HCT116 (cell line): ENCODE measurements at regions not wholly inside any gene's neighbourhood (a gene's known extent, or its start where the extent isn't known, plus 50 kb on each side); places are given as distances from the start of the nearest gene placed in this dataset.
"Not testable (repeated sequence)": the region's sequence is repeated elsewhere in the genome, so short reads cannot be mapped to it uniquely, and the experiment has no call there.

Experiments used
- CTCF ChIP-seq, 3 experiments: fragments of 200-600 bp in 1 of 3; sonication (generic) in 1 of 3; IDR thresholded peaks in 2 of 3; conservative IDR thresholded peaks in 1 of 3; 2 replicates each; pipeline ENCODE4 v1.5.1; 2012 to 2017; ENCODE audit warnings: low read depth in 2 of 3, low read length in 2 of 3, antibody characterized with exemption in 1 of 3, borderline replicate concordance in 1 of 3, control low read depth in 1 of 3, mild to moderate bottlenecking in 1 of 3, mixed read lengths in 1 of 3, mixed run types in 1 of 3, moderate library complexity in 1 of 3; ENCODE audit not compliant: insufficient read depth in 1 of 3
- EZH2 ChIP-seq: fragments of 200-600 bp; sonication (generic); IDR thresholded peaks from 2 replicates; pipeline ENCODE4 v1.6.1; 2017; ENCODE audit warnings: antibody characterized with exemption, mixed run types
- EZH2phosphoT487 ChIP-seq: fragments of 200-600 bp; IDR thresholded peaks from 2 replicates; pipeline ENCODE4 v1.6.1; 2018; ENCODE audit warnings: antibody characterized with exemption, borderline replicate concordance
- JUND ChIP-seq: IDR thresholded peaks from 2 replicates; pipeline ENCODE4 v1.6.1; 2012
- POLR2A ChIP-seq: IDR thresholded peaks from 2 replicates; pipeline ENCODE4 v1.7.0; 2011; ENCODE audit warnings: borderline replicate concordance; ENCODE audit not compliant: insufficient read depth, insufficient read length; ENCODE audit errors: extremely low read depth
- POLR2AphosphoS5 ChIP-seq: IDR thresholded peaks from 2 replicates; pipeline ENCODE4 v1.6.1; 2011; ENCODE audit warnings: mild to moderate bottlenecking, low read depth, low read length, moderate library complexity
- RAD21 ChIP-seq: IDR thresholded peaks from 2 replicates; pipeline ENCODE4 v1.6.1; 2012; ENCODE audit warnings: low read depth, mild to moderate bottlenecking
- REST ChIP-seq: IDR thresholded peaks from 2 replicates; pipeline ENCODE4 v1.6.1; 2012; ENCODE audit warnings: low read depth
- ZNF274 ChIP-seq: fragments of 200-500 bp; sonication (Bioruptor generic); IDR thresholded peaks from 2 replicates; pipeline ENCODE4 v1.6.1; 2014; ENCODE audit warnings: mild to moderate bottlenecking, low read depth, low read length, inconsistent platforms

GRCh38 chrX:82738313-82738712 is 769.8 kb upstream of the POU3F4 start:
- not testable (repeated sequence) for TF ChIP-seq EZH2phosphoT487; CTCF (IDR thresholded peaks at IDR 0.05 in 2 of 3, conservative IDR thresholded peaks at IDR 0.05 in 1 of 3; ENCODE audit: borderline replicate concordance in 1 of 3, insufficient read depth in 1 of 3, low read depth in 2 of 3, low read length in 2 of 3); POLR2A; ZNF274; EZH2; REST; RAD21; POLR2AphosphoS5; JUND
